LNCaP clone FGC (cell line): ENCODE measurements at regions not wholly inside any gene's neighbourhood (a gene's known extent, or its start where the extent isn't known, plus 50 kb on each side); places are given as distances from the start of the nearest gene placed in this dataset.

Experiments
- DNase-seq: peaks from one replicate; pipeline ENCODE4 v3.0.0-alpha.2; 2011; ENCODE audit warnings: low read depth
- H3K4me3 ChIP-seq: 2 replicates; pipeline ENCODE4 v1.5.1; 2011; ENCODE audit warnings: mild to moderate bottlenecking, low read depth, low read length, control low read depth
- TF ChIP-seq, protein P1 (sequence below): IDR thresholded peaks from 2 replicates; pipeline ENCODE4 v1.5.1; 2012; ENCODE audit warnings: mild to moderate bottlenecking; ENCODE audit not compliant: control insufficient read depth, insufficient read depth; ENCODE audit errors: extremely low read depth

DNA sequence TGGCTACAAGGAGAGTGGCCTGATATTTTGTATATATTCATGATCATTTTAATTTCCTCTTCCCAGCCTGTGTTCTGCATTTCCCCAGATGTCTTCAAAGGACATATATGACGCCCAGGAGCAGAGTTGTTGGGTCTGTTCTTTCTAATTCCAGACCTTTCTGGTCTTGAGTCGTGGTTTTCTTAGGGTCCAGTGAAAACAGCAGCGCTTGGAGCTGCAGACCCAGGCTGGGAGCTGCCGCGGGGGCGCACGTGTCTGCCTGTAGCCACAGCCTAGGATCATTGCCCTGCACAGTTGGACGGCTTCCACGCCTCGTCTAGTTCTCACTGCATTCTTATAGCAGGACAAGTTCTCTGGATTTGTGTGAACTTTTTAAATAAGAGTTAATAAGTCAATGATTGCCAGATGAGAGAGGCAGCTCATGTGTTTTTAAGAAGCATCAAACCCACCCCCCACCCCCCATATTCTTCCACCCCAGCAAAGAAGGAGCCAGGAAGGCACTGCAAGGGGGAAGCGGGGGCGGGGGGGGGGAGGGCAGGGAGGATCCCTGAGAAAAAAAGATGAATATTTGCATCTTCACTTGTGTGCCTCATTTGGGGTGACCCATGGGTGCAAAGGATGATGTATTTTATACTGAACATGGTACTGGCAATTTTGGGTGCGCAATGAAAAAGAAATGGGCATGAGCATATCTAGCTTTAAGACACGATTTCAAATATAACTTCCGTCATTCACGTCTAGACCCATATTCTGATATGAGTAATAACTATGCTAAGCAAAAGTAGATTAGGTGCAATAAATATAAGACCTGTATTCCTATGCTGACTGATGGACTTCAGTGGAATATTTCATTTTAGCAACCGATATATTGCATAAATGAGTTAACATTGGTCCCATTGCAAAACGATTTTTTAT lies 160.0 kb downstream of the TBXT start:
- no peak overlapping the region for H3K4me3 ChIP-seq
- DNase-seq: no peak
- TF ChIP-seq, protein P1, sequence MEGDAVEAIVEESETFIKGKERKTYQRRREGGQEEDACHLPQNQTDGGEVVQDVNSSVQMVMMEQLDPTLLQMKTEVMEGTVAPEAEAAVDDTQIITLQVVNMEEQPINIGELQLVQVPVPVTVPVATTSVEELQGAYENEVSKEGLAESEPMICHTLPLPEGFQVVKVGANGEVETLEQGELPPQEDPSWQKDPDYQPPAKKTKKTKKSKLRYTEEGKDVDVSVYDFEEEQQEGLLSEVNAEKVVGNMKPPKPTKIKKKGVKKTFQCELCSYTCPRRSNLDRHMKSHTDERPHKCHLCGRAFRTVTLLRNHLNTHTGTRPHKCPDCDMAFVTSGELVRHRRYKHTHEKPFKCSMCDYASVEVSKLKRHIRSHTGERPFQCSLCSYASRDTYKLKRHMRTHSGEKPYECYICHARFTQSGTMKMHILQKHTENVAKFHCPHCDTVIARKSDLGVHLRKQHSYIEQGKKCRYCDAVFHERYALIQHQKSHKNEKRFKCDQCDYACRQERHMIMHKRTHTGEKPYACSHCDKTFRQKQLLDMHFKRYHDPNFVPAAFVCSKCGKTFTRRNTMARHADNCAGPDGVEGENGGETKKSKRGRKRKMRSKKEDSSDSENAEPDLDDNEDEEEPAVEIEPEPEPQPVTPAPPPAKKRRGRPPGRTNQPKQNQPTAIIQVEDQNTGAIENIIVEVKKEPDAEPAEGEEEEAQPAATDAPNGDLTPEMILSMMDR: no peak

DNA sequence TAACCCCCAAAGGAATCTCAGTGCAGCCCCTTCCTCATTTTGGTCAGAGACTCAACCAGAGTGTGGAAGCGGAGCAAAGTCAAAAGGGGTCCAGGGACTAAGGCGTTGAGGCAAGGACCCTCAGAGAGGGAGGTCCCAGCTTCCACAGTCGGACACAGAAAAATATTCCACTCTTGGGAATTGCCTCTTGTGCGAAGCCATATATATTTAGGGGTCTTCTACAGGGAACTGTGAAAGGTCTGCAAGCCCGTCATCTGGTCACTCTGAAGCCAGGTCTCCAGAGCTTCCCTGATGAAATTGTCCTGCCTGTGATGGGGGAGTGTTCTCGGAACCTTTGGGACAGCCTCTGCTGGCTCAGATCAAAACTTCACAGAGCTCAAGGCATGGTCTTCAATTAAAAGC lies 160.8 kb downstream of the TBXT start:
- TF ChIP-seq, protein P1: no peak
- no peak for DNase-seq
- no peak overlapping the region for H3K4me3 ChIP-seq

DNA sequence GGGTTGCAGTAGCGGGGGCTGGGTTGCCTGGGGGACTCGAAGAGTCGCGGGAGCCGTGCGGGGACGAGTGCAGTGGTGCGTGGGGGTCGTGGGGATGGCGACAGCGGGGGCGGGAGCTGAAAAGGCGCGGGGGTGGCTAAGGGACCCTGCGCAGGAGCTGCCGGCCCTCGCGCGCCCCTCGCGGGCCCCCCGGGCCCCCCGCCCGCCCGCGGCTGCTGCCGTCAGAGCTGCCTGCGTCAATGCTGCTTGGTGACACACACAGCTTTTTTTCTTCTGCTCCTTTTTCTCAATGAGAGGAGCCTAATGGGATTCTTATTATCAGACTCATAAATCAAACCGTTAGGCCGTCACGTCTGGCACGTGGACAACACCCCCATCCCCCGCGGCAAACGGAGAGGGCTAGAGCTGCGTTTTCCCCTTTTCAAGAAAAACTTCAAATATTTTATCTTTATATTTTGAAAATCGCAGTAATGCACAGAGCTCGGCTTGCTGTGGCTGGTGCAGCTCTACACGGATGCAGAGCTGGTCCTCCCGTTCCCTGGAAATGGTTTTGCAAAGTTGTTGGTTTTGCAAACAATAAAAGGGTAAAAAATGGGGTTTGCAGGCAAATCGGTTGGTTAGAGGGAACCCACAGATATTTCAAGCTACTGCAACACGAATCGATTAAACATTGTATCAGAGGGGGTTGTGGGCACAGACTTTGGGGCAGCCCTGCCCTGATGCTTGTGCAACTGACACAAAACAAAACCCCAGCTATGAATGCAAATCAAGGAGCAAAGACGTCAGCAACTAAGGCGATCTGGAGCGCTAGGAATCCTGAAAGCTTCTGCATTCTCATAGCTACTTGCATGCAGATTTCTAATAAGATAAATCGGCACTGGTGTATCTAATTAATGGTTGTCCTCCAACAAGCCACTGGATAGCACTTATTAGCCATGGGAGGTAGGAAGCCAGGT lies 161.4 kb downstream of the TBXT start:
- no peak for DNase-seq
- no peak overlapping the region for H3K4me3 ChIP-seq
- TF ChIP-seq, protein P1: no peak

DNA sequence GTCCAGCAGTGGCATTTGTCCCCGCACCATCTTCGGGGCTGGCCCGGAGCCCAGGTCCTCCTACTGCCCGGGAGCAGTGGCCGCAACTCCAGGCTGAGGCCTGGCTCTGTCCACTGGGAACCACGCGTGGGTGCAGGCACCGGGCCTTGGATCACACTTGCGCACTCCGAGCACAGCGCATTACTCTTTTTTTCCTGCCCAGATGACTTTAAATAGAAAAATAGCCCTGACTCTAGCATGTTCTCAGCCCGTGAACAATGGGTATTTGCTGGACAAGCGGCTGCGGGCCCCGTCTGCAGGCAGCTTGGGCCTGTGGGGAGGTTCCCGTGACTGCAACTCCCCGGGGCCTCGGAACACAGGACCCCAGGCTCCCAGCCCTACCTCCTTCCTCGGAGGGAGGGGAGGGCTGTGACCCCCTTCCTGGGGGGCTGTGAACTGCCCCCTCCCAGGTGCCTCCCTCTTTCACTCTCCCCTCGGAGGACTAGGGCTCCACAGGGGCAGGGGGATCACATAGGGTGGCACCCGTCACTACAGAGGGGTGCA lies 162.2 kb downstream of the TBXT start:
- TF ChIP-seq, protein P1: no peak
- no peak overlapping the region for H3K4me3 ChIP-seq
- no peak for DNase-seq

DNA sequence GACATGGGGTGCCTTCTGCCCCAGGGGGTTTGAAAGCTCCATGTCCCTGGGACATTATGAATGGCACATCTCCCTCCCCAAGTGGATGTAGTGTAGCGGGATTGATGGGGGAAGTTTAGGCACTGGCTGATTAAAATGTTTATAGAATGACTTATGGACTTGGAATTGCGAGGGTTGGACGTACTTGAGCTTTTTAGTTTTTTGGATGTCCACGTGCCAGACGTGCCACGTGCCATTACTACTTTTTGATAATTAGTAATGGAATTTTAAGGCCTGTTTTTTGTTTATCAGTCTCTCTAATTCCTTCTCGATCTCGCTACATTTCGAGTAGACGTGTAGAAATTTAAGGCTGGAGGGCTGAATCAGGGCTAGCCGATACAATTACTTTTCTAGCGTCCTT lies 162.8 kb downstream of the TBXT start:
- DNase-seq: no peak
- H3K4me3 ChIP-seq: no peak overlapping the region
- TF ChIP-seq, protein P1: no peak

DNA sequence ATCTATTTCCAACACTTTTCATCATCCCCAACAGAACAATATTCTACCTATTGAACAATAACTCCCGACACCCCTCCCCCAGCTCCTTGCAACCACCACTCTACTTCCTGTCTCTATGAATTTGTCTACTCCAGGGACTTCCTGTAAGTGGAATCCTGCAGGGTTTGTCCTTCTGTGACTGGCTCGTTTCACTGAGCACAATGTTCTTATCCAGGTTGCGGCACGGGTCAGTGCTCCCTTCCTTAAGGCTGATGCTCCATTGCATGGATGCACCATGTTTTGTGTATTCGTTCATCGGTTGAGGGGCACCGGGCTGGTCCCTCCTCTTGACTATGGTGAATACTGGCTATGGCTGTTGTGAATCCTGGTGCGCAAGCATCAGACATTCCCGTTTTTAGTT lies 163.2 kb downstream of the TBXT start:
- no peak overlapping the region for H3K4me3 ChIP-seq
- TF ChIP-seq, protein P1: no peak
- no peak for DNase-seq
